ENCODE measurements at regions not wholly inside any gene's neighbourhood (a gene's known extent, or its start where the extent isn't known, plus 50 kb on each side); places are given as distances from the start of the nearest gene placed in this dataset.

- TF ChIP-seq EZH2phosphoT487 (IDR thresholded peaks at IDR 0.05; ENCODE audit: low read depth, severe bottlenecking, unreplicated experiment) (no peak), EZH2 (IDR thresholded peaks at IDR 0.05; ENCODE audit: borderline replicate concordance) (no peak)
- TF ChIP-seq, protein P1, sequence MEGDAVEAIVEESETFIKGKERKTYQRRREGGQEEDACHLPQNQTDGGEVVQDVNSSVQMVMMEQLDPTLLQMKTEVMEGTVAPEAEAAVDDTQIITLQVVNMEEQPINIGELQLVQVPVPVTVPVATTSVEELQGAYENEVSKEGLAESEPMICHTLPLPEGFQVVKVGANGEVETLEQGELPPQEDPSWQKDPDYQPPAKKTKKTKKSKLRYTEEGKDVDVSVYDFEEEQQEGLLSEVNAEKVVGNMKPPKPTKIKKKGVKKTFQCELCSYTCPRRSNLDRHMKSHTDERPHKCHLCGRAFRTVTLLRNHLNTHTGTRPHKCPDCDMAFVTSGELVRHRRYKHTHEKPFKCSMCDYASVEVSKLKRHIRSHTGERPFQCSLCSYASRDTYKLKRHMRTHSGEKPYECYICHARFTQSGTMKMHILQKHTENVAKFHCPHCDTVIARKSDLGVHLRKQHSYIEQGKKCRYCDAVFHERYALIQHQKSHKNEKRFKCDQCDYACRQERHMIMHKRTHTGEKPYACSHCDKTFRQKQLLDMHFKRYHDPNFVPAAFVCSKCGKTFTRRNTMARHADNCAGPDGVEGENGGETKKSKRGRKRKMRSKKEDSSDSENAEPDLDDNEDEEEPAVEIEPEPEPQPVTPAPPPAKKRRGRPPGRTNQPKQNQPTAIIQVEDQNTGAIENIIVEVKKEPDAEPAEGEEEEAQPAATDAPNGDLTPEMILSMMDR (IDR thresholded peaks at IDR 0.05; ENCODE audit: poor library complexity), result no peak
These were observed 405.5 kb upstream of the CELF2 start for GRCh38 chr10:10612151-10612550.
